HL-60 (cell line): ENCODE measurements at regions not wholly inside any gene's neighbourhood (a gene's known extent, or its start where the extent isn't known, plus 50 kb on each side); places are given as distances from the start of the nearest gene placed in this dataset.

Experiments used
- DNase-seq, 2 experiments: peaks; one replicate each; pipeline ENCODE4 v3.0.0-alpha.2; 2010 to 2020; ENCODE audit warnings: low read depth in 1 of 2, low spot score in 1 of 2
- H3K27ac ChIP-seq: fragments of 250-450 bp; sonication (Bioruptor Pico); replicated peaks from 2 replicates; pipeline ENCODE4 v1.5.1; 2020; ENCODE audit warnings: mild to moderate bottlenecking, moderate library complexity
- H3K27me3 ChIP-seq: fragments of 250-450 bp; sonication (Bioruptor Pico); 2 replicates; pipeline ENCODE4 v1.5.1; 2021; ENCODE audit warnings: mild to moderate bottlenecking, moderate library complexity; ENCODE audit not compliant: insufficient read depth, poor library complexity, severe bottlenecking
- H3K4me3 ChIP-seq: replicated peaks from 2 replicates; pipeline ENCODE4 v1.5.1; 2011; ENCODE audit warnings: mild to moderate bottlenecking, control low read depth, low read length; ENCODE audit not compliant: insufficient read depth
- GABPA ChIP-seq: IDR thresholded peaks from 2 replicates; pipeline ENCODE4 v1.6.1; 2012; ENCODE audit warnings: low read depth
- POLR2AphosphoS5 ChIP-seq: IDR thresholded peaks from 2 replicates; pipeline ENCODE4 v1.6.1; 2012; ENCODE audit warnings: low read depth
- SPI1 ChIP-seq: IDR thresholded peaks from 2 replicates; pipeline ENCODE4 v1.6.1; 2012; ENCODE audit warnings: low read depth, mild to moderate bottlenecking, borderline replicate concordance
- TF ChIP-seq, protein P1 (sequence below): IDR thresholded peaks from 2 replicates; pipeline ENCODE4 v1.6.1; 2012; ENCODE audit warnings: low read depth; ENCODE audit not compliant: insufficient replicate concordance
- TF ChIP-seq, protein P2 (sequence below): IDR thresholded peaks from one replicate; pipeline ENCODE4 v1.5.1; 2011; ENCODE audit warnings: low read length, control low read depth, inconsistent platforms; ENCODE audit not compliant: insufficient read depth

DNA sequence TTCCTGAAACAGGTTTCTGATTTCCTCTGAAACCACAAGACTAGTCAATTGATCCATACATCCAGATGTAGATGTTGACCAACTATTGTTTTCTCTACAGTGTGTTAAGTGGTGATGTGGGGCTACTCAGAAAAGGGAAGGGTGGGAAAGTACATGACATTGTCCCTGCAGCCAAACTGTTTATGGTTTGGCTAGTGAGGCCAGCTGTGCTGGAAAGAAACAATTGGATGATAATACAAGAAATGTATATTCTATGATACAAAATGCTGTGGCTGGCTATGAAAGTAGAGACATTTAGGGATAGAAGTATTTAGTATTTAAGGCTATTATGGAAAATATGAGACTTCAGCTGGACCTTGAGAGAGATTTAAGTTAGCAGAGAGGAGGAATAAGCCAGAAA, 244.5 kb downstream of the ADGRL2 start:
- DNase-seq = no peak

DNA sequence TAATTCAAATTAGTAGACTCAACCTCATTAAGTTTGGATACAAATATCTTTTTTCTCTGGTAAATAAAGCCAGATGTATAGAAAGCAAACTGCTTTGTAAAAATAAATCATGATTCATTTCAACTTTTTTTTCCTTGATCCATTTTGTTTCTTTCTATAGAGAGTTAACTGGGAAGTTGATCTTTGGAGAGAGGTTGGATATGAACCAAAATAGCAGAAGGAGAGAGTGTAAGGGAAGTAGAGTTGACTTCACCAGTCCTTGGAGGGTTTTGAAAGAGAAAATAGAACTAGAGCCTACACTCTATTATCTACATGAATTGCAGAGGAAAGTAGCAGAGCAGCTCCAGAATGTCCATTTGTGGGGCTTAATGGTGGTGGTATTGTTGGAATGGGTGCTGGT, 243.8 kb downstream of the ADGRL2 start:
- no peak for TF ChIP-seq POLR2AphosphoS5
- TF ChIP-seq, protein P1, sequence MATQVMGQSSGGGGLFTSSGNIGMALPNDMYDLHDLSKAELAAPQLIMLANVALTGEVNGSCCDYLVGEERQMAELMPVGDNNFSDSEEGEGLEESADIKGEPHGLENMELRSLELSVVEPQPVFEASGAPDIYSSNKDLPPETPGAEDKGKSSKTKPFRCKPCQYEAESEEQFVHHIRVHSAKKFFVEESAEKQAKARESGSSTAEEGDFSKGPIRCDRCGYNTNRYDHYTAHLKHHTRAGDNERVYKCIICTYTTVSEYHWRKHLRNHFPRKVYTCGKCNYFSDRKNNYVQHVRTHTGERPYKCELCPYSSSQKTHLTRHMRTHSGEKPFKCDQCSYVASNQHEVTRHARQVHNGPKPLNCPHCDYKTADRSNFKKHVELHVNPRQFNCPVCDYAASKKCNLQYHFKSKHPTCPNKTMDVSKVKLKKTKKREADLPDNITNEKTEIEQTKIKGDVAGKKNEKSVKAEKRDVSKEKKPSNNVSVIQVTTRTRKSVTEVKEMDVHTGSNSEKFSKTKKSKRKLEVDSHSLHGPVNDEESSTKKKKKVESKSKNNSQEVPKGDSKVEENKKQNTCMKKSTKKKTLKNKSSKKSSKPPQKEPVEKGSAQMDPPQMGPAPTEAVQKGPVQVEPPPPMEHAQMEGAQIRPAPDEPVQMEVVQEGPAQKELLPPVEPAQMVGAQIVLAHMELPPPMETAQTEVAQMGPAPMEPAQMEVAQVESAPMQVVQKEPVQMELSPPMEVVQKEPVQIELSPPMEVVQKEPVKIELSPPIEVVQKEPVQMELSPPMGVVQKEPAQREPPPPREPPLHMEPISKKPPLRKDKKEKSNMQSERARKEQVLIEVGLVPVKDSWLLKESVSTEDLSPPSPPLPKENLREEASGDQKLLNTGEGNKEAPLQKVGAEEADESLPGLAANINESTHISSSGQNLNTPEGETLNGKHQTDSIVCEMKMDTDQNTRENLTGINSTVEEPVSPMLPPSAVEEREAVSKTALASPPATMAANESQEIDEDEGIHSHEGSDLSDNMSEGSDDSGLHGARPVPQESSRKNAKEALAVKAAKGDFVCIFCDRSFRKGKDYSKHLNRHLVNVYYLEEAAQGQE = no peak
- no peak for TF ChIP-seq GABPA
- no peak for TF ChIP-seq SPI1
- TF ChIP-seq, protein P2, sequence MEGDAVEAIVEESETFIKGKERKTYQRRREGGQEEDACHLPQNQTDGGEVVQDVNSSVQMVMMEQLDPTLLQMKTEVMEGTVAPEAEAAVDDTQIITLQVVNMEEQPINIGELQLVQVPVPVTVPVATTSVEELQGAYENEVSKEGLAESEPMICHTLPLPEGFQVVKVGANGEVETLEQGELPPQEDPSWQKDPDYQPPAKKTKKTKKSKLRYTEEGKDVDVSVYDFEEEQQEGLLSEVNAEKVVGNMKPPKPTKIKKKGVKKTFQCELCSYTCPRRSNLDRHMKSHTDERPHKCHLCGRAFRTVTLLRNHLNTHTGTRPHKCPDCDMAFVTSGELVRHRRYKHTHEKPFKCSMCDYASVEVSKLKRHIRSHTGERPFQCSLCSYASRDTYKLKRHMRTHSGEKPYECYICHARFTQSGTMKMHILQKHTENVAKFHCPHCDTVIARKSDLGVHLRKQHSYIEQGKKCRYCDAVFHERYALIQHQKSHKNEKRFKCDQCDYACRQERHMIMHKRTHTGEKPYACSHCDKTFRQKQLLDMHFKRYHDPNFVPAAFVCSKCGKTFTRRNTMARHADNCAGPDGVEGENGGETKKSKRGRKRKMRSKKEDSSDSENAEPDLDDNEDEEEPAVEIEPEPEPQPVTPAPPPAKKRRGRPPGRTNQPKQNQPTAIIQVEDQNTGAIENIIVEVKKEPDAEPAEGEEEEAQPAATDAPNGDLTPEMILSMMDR = no peak
- no peak for DNase-seq
- H3K27me3 ChIP-seq = no peaks in the 10 kb centered on the region
- no peak overlapping the region for H3K27ac ChIP-seq
- H3K4me3 ChIP-seq = no peak overlapping the region

More for the DNA sequence above, 244.5 kb downstream of the ADGRL2 start:
- no peak overlapping the region for H3K4me3 ChIP-seq
- TF ChIP-seq, protein P1 = no peak
- no peak for TF ChIP-seq GABPA
- no peak for TF ChIP-seq POLR2AphosphoS5
- TF ChIP-seq, protein P2 = no peak
- no peak for TF ChIP-seq SPI1
- H3K27ac ChIP-seq = no peak overlapping the region
- H3K27me3 ChIP-seq = no peaks in the 10 kb centered on the region

DNA sequence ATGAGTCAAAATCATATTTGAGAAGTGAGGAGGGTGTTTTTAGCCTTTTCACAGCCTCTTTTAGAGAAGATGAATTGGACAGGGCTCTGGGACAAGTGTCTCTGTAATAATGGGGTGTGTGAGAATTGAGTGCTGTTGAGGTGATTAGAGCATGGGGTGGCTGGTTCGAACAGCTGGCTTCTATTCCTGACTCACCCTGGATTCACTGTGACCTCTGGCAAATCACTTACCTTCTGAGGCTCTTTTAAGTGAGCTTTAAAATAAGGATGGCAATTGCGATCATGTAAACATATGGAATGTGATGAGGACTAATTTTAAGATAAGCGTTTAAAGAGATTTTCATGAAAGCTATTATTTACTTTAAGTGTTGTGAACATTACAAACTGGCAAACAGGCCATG, 243.4 kb downstream of the ADGRL2 start:
- no peak for DNase-seq
- TF ChIP-seq, protein P1 = no peak
- TF ChIP-seq SPI1 (no peak), GABPA (no peak), POLR2AphosphoS5 (no peak)
- TF ChIP-seq, protein P2 = no peak
- no peaks in the 10 kb centered on the region for H3K27me3 ChIP-seq

More for the DNA sequence above, 243.4 kb downstream of the ADGRL2 start:
- H3K27ac ChIP-seq = no peak overlapping the region
- H3K4me3 ChIP-seq = no peak overlapping the region
